H4 (cell line): ENCODE measurements at regions not wholly inside any gene's neighbourhood (a gene's known extent, or its start where the extent isn't known, plus 50 kb on each side); places are given as distances from the start of the nearest gene placed in this dataset.
"Not testable (repeated sequence)": the region's sequence is repeated elsewhere in the genome, so short reads cannot be mapped to it uniquely, and the experiment has no call there.

ENCODE experiments used
- DNase-seq: peaks from one replicate; pipeline ENCODE4 v3.0.0-alpha.2; 2015; ENCODE audit warnings: low spot score

- DNase-seq: not testable (repeated sequence)
These were observed 62.4 kb upstream of the GBA3 start for GRCh38 chr4:22630161-22630975.

- DNase-seq: not testable (repeated sequence)
These were observed 61.6 kb upstream of the GBA3 start for GRCh38 chr4:22631167-22631566.

GRCh38 chr4:22634541-22635181, 58.1 kb upstream of the GBA3 start:
- no peak for DNase-seq

GRCh38 chr4:22635182-22635549, 57.6 kb upstream of the GBA3 start:
- not testable (repeated sequence) for DNase-seq

GRCh38 chr4:22635692-22636091, 57.0 kb upstream of the GBA3 start:
- no peak for DNase-seq

GRCh38 chr4:22637306-22637705, 55.4 kb upstream of the GBA3 start:
- DNase-seq: no peak
